ENCODE measurements at regions not wholly inside any gene's neighbourhood (a gene's known extent, or its start where the extent isn't known, plus 50 kb on each side); places are given as distances from the start of the nearest gene placed in this dataset.
A peak's percentile ranks its signal among the peaks of the same experiment; 100 is the strongest.

- DNase-seq (ENCODE audit: low spot score): no peak
Observed at GRCh38 chr12:91999823-92000222, 145.8 kb downstream of the BTG1 start.

GRCh38 chr12:91998316-91998715 lies 147.3 kb downstream of the BTG1 start:
- no peak for DNase-seq (ENCODE audit: low spot score)

- no peak for DNase-seq (ENCODE audit: low spot score)
Observed at GRCh38 chr12:91994208-91994797, 151.3 kb downstream of the BTG1 start.

- DNase-seq (ENCODE audit: low spot score): no peak
Observed at GRCh38 chr12:91993287-91994017, 152.2 kb downstream of the BTG1 start.

GRCh38 chr12:91991399-91992187 lies 154.1 kb downstream of the BTG1 start:
- DNase-seq (ENCODE audit: low spot score): no peak

- DNase-seq (ENCODE audit: low spot score): no peak
Observed at GRCh38 chr12:91990525-91990924, 155.1 kb downstream of the BTG1 start.

- DNase-seq (ENCODE audit: low spot score): no peak
Observed at GRCh38 chr12:91989143-91989542, 156.5 kb downstream of the BTG1 start.

GRCh38 chr12:91988086-91988923 lies 157.3 kb downstream of the BTG1 start:
- no peak for DNase-seq (ENCODE audit: low spot score)

- DNase-seq (ENCODE audit: low spot score): no peak
Observed at GRCh38 chr12:91986084-91986483, 159.6 kb downstream of the BTG1 start.

- DNase-seq (ENCODE audit: low spot score): peak; percentile 25
Observed at GRCh38 chr12:91985002-91985787, 160.5 kb downstream of the BTG1 start.

- no peak for DNase-seq (ENCODE audit: low spot score)
Observed at GRCh38 chr12:91984556-91984955, 161.1 kb downstream of the BTG1 start.

- no peak for DNase-seq (ENCODE audit: low spot score)
Observed at GRCh38 chr12:91983935-91984334, 161.7 kb downstream of the BTG1 start.

- no peak for DNase-seq (ENCODE audit: low spot score)
Observed at GRCh38 chr12:91982946-91983345, 162.7 kb downstream of the BTG1 start.

GRCh38 chr12:91980389-91980821 lies 165.2 kb downstream of the BTG1 start:
- DNase-seq (ENCODE audit: low spot score): no peak

GRCh38 chr12:91978143-91978542 lies 167.5 kb downstream of the BTG1 start:
- DNase-seq (ENCODE audit: low spot score): no peak

- DNase-seq (ENCODE audit: low spot score): no peak
Observed at GRCh38 chr12:91975891-91976290, 169.8 kb downstream of the BTG1 start.

- DNase-seq (ENCODE audit: low spot score): no peak
Observed at GRCh38 chr12:91974541-91975085, 171.0 kb downstream of the BTG1 start.

GRCh38 chr12:91973813-91974212 lies 171.8 kb downstream of the BTG1 start:
- DNase-seq (ENCODE audit: low spot score): no peak

- DNase-seq (ENCODE audit: low spot score): no peak
Observed at GRCh38 chr12:91972896-91973295, 172.8 kb downstream of the BTG1 start.

GRCh38 chr12:91968777-91969171 lies 176.9 kb downstream of the BTG1 start:
- DNase-seq (ENCODE audit: low spot score): no peak
